Liver (tissue), 7 donors: ENCODE measurements at regions not wholly inside any gene's neighbourhood (a gene's known extent, or its start where the extent isn't known, plus 50 kb on each side); places are given as distances from the start of the nearest gene placed in this dataset.

ENCODE experiments used
- DNase-seq: peaks from one replicate; pipeline ENCODE4 v3.0.0-alpha.2; 2017; ENCODE audit warnings: low spot score
- H3K27ac ChIP-seq, 2 donors: one replicate each; pipeline ENCODE4 v1.7.0; 2013; ENCODE audit warnings: inconsistent platforms in 2 of 2, low read length in 2 of 2, control low read depth in 1 of 2, low read depth in 1 of 2, mild to moderate bottlenecking in 1 of 2
- H3K27me3 ChIP-seq, 4 donors: one replicate each; pipeline versions ENCODE4 v1.6.1 to v1.7.0; 2013; ENCODE audit warnings: low read length in 3 of 4, inconsistent platforms in 1 of 4, mild to moderate bottlenecking in 1 of 4, moderate library complexity in 1 of 4; ENCODE audit not compliant: control insufficient read depth in 4 of 4, insufficient read depth in 4 of 4
- H3K36me3 ChIP-seq, 4 donors: one replicate each; pipeline versions ENCODE4 v1.6.1 to v1.7.0; 2013; ENCODE audit warnings: low read length in 3 of 4, mild to moderate bottlenecking in 3 of 4, low read depth in 1 of 4, moderate library complexity in 1 of 4; ENCODE audit not compliant: control insufficient read depth in 4 of 4, insufficient read depth in 3 of 4
- H3K4me1 ChIP-seq, 4 donors: one replicate each; pipeline versions ENCODE4 v1.6.1 to v1.7.0; 2013; ENCODE audit warnings: low read length in 3 of 4, mild to moderate bottlenecking in 3 of 4, moderate library complexity in 1 of 4; ENCODE audit not compliant: control insufficient read depth in 4 of 4, insufficient read depth in 4 of 4
- H3K4me3 ChIP-seq, 3 donors: one replicate each; pipeline versions ENCODE4 v1.6.1 to v1.7.0; 2013; ENCODE audit warnings: low read length in 3 of 3, control low read depth in 1 of 3, low read depth in 1 of 3, mild to moderate bottlenecking in 1 of 3
- H3K9ac ChIP-seq, 2 donors: one replicate each; pipeline ENCODE4 v1.7.0; 2013; ENCODE audit warnings: low read length in 2 of 2, mild to moderate bottlenecking in 2 of 2, moderate library complexity in 2 of 2, control low read depth in 1 of 2, low read depth in 1 of 2
- H3K9me3 ChIP-seq, 4 donors: one replicate each; pipeline versions ENCODE4 v1.6.1 to v1.7.0; 2013; ENCODE audit warnings: low read length in 3 of 4; ENCODE audit not compliant: control insufficient read depth in 4 of 4
- EGR1 ChIP-seq, 2 donors: IDR thresholded peaks; 2 replicates each; pipeline ENCODE4 v1.6.1; 2016 to 2018; ENCODE audit warnings: antibody characterized with exemption in 2 of 2, low read depth in 2 of 2
- FOXA1 ChIP-seq: IDR thresholded peaks from 2 replicates; pipeline ENCODE4 v1.6.1; 2016; ENCODE audit warnings: antibody characterized with exemption
- GABPA ChIP-seq, 2 donors: IDR thresholded peaks in 1 of 2; conservative IDR thresholded peaks in 1 of 2; 2 replicates each; pipeline ENCODE4 v1.6.1; 2016; ENCODE audit warnings: antibody characterized with exemption in 2 of 2, mild to moderate bottlenecking in 1 of 2, moderate library complexity in 1 of 2
- NR2F2 ChIP-seq: IDR thresholded peaks from 2 replicates; pipeline ENCODE4 v1.6.1; 2016; ENCODE audit warnings: antibody characterized with exemption
- RAD21 ChIP-seq, 2 donors: IDR thresholded peaks; 2 replicates each; pipeline ENCODE4 v1.6.1; 2016; ENCODE audit warnings: antibody characterized with exemption in 2 of 2, mild to moderate bottlenecking in 2 of 2
- RXRA ChIP-seq, 2 donors: IDR thresholded peaks; 2 replicates each; pipeline ENCODE4 v1.6.1; 2017 to 2018; ENCODE audit warnings: antibody characterized with exemption in 2 of 2, mild to moderate bottlenecking in 1 of 2
- SP1 ChIP-seq: IDR thresholded peaks from 2 replicates; pipeline ENCODE4 v1.6.1; 2018; ENCODE audit warnings: antibody characterized with exemption, mild to moderate bottlenecking
- TAF1 ChIP-seq: conservative IDR thresholded peaks from 2 replicates; pipeline ENCODE4 v1.6.1; 2016; ENCODE audit warnings: antibody characterized with exemption, mild to moderate bottlenecking
- YY1 ChIP-seq: IDR thresholded peaks from 2 replicates; pipeline ENCODE4 v1.6.1; 2016; ENCODE audit warnings: antibody characterized with exemption, mild to moderate bottlenecking
- WGBS: extraction: QIAGEN DNeasy Blood & Tissue Kit; methylation state at CpG from one replicate; pipeline ENCODE4 v1.1.7; 2013; 5-methylcytosine and 5-hydroxymethylcytosine counted together
- TF ChIP-seq, protein P1 (sequence below): IDR thresholded peaks from 2 replicates; pipeline ENCODE4 v1.6.1; 2016; ENCODE audit warnings: antibody characterized with exemption
- TF ChIP-seq, protein P2 (sequence below): IDR thresholded peaks from 2 replicates; pipeline ENCODE4 v1.6.1; 2016; ENCODE audit warnings: antibody characterized with exemption
- TF ChIP-seq, protein P3 (sequence below): IDR thresholded peaks from 2 replicates; pipeline ENCODE4 v1.6.1; 2016; ENCODE audit warnings: antibody characterized with exemption
- TF ChIP-seq, protein P4 (sequence below): IDR thresholded peaks from 2 replicates; pipeline ENCODE4 v1.6.1; 2016; ENCODE audit warnings: antibody characterized with exemption, mild to moderate bottlenecking
- donor health status: healthy.
- donor health status: healthy.
- donor health status: healthy.
- donor health status: healthy.

DNA sequence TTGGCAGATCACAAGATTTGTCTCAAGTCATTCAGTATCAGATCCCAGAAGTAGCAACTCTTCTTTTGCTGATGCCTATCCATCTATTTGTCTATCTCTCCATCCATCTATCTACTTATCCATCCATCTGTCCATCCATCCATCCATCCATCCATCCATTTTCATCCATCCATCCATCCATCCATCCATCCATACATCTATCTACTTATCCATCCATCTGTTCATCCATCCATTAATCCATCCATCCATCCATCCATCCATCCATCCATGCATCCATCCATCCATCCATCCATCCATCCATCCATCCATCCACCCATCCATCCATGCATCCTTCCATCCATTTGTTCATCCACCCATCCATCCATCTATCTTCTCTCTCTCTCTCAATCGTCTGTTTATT is 142.7 kb downstream of the PFKFB3 start:
- H3K4me3 ChIP-seq: no peak overlapping the region
- H3K9ac ChIP-seq: no peak overlapping the region
- no peak overlapping the region for H3K27ac ChIP-seq
- H3K9me3 ChIP-seq: no peaks in the 10 kb centered on the region
- 88% methylated on average over 1 of the region's 1 CpG for WGBS
- TF ChIP-seq, protein P1, sequence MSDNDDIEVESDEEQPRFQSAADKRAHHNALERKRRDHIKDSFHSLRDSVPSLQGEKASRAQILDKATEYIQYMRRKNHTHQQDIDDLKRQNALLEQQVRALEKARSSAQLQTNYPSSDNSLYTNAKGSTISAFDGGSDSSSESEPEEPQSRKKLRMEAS: no peak
- TF ChIP-seq RXRA (IDR thresholded peaks at IDR 0.05): no peak
- TF ChIP-seq, protein P2, sequence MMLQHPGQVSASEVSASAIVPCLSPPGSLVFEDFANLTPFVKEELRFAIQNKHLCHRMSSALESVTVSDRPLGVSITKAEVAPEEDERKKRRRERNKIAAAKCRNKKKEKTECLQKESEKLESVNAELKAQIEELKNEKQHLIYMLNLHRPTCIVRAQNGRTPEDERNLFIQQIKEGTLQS: no peak
- TF ChIP-seq YY1: no peak
- TF ChIP-seq SP1: no peak
- TF ChIP-seq GABPA (IDR thresholded peaks at IDR 0.05 in 1 of 2, conservative IDR thresholded peaks at IDR 0.05 in 1 of 2): no peak
- no peak for TF ChIP-seq FOXA1
- TF ChIP-seq EGR1 (IDR thresholded peaks at IDR 0.05; ENCODE audit: low read depth in 2 of 2): no peak
- no peak for TF ChIP-seq RAD21 (IDR thresholded peaks at IDR 0.05)
- TF ChIP-seq, protein P3, sequence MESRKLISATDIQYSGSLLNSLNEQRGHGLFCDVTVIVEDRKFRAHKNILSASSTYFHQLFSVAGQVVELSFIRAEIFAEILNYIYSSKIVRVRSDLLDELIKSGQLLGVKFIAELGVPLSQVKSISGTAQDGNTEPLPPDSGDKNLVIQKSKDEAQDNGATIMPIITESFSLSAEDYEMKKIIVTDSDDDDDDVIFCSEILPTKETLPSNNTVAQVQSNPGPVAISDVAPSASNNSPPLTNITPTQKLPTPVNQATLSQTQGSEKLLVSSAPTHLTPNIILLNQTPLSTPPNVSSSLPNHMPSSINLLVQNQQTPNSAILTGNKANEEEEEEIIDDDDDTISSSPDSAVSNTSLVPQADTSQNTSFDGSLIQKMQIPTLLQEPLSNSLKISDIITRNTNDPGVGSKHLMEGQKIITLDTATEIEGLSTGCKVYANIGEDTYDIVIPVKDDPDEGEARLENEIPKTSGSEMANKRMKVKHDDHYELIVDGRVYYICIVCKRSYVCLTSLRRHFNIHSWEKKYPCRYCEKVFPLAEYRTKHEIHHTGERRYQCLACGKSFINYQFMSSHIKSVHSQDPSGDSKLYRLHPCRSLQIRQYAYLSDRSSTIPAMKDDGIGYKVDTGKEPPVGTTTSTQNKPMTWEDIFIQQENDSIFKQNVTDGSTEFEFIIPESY: no peak
- no peak for DNase-seq
- H3K27me3 ChIP-seq: no peaks in the 10 kb centered on the region
- no peaks in the 10 kb centered on the region for H3K36me3 ChIP-seq
- H3K4me1 ChIP-seq: no peaks in the 10 kb centered on the region

DNA sequence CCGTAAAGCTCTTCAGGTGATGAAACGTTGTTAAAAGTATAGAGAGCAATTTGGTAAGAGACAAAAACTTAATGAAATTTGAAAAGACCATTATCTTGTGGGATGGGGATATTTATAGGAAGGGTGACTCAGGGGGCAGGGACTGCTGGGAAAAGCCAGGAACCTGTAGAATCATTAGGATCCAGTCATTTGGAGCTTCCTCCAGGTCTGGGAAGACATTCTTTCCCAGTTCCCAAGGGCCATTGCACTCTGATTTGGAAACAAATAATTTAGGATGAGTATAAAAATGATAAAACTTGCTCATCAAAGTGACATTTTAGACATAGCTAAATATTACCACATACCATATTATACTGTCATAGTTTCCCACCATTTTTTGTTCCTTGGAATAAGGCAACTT is 143.9 kb downstream of the PFKFB3 start:
- H3K27me3 ChIP-seq: no peaks in the 10 kb centered on the region
- TF ChIP-seq NR2F2: no peak
- TF ChIP-seq, protein P4, sequence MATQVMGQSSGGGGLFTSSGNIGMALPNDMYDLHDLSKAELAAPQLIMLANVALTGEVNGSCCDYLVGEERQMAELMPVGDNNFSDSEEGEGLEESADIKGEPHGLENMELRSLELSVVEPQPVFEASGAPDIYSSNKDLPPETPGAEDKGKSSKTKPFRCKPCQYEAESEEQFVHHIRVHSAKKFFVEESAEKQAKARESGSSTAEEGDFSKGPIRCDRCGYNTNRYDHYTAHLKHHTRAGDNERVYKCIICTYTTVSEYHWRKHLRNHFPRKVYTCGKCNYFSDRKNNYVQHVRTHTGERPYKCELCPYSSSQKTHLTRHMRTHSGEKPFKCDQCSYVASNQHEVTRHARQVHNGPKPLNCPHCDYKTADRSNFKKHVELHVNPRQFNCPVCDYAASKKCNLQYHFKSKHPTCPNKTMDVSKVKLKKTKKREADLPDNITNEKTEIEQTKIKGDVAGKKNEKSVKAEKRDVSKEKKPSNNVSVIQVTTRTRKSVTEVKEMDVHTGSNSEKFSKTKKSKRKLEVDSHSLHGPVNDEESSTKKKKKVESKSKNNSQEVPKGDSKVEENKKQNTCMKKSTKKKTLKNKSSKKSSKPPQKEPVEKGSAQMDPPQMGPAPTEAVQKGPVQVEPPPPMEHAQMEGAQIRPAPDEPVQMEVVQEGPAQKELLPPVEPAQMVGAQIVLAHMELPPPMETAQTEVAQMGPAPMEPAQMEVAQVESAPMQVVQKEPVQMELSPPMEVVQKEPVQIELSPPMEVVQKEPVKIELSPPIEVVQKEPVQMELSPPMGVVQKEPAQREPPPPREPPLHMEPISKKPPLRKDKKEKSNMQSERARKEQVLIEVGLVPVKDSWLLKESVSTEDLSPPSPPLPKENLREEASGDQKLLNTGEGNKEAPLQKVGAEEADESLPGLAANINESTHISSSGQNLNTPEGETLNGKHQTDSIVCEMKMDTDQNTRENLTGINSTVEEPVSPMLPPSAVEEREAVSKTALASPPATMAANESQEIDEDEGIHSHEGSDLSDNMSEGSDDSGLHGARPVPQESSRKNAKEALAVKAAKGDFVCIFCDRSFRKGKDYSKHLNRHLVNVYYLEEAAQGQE: peak; percentile 15
- no peaks in the 10 kb centered on the region for H3K4me1 ChIP-seq
- no peak overlapping the region for H3K4me3 ChIP-seq
- no peak overlapping the region for H3K9ac ChIP-seq
- no peaks in the 10 kb centered on the region for H3K36me3 ChIP-seq
- WGBS: 93% methylated on average over 2 of the region's 2 CpGs
- H3K9me3 ChIP-seq: no peaks in the 10 kb centered on the region
- no peak for DNase-seq
- H3K27ac ChIP-seq: no peak overlapping the region

DNA sequence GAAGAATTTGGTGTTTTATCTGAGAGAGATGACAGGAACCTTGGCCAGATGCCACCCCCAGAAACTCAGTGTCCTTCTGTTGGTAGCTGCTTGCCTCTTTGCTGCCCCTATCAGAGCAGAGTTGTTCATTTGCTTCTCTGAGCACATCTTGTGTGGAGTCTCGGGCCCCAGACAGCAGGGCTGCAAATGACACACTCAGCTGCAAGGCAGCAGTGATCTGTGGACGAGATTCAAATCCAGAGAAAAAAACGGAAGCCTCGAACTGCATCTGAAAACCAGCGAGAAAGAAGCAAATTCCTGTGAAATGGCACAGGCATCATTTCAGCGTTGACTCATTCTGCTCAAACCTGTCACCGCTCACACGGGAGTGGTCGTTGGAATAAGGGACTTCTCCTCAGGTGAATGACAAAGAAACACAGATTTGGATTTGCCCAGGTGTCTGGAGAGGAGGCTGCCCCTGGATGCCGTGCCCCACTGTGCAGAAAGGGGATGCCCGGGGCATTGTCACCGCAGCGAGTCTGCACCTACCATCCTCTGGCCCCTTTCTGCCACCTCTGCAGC is 144.7 kb downstream of the PFKFB3 start:
- Histone ChIP-seq H3K27ac (peak overlapping the region in 1 of 2 donors; percentile 13), H3K27me3 (no peaks in the 10 kb centered on the region), H3K4me1 (no peaks in the 10 kb centered on the region), H3K9me3 (no peaks in the 10 kb centered on the region), H3K36me3 (no peaks in the 10 kb centered on the region), H3K9ac (no peak overlapping the region), H3K4me3 (no peak overlapping the region)
- TF ChIP-seq RXRA (IDR thresholded peaks at IDR 0.05): no peak
- TF ChIP-seq, protein P4: no peak
- no peak for TF ChIP-seq TAF1
- no peak for DNase-seq
- WGBS: 75% methylated on average over 13 of the region's 13 CpGs
